ENCODE measurements at regions not wholly inside any gene's neighbourhood (a gene's known extent, or its start where the extent isn't known, plus 50 kb on each side); places are given as distances from the start of the nearest gene placed in this dataset.

- Histone ChIP-seq H3K79me2 (ENCODE audit: control insufficient read depth, insufficient read depth, low read length, poor library complexity) (no peaks in the 10 kb centered on the region), H4K91ac (ENCODE audit: low read depth, low read length) (no peak overlapping the region), H2BK5ac (ENCODE audit: low read depth, low read length, poor library complexity) (no peak overlapping the region), H3K4me1 (ENCODE audit: control insufficient read depth in 1 of 2, insufficient read depth in 2 of 2, low read length in 2 of 2) (no peaks in the 10 kb centered on the region), H2BK12ac (ENCODE audit: low read length) (no peak overlapping the region), H2AK5ac (ENCODE audit: low read length) (no peak overlapping the region), H3K79me1 (ENCODE audit: low read length) (no peaks in the 10 kb centered on the region), H3K23ac (ENCODE audit: low read length) (no peak overlapping the region), H3K9me3 (ENCODE audit: insufficient read depth, low read depth, low read length) (peaks cover 11% of the 10 kb centered on the region), H3K4me2 (ENCODE audit: low read length) (no peak overlapping the region), H2BK120ac (ENCODE audit: insufficient read depth, low read length, poor library complexity) (no peak overlapping the region), H3K9ac (ENCODE audit: low read length) (no peak overlapping the region), H4K8ac (ENCODE audit: low read depth, low read length) (no peak overlapping the region), H3K4ac (ENCODE audit: low read depth, low read length) (no peak overlapping the region), H3K4me3 (ENCODE audit: low read depth, low read length) (no peak overlapping the region), H3K27me3 (ENCODE audit: insufficient read depth, low read length) (no peaks in the 10 kb centered on the region), H3K27ac (ENCODE audit: low read depth, low read length) (no peak overlapping the region), H4K12ac (ENCODE audit: low read depth, low read length) (no peak overlapping the region), H3K36me3 (ENCODE audit: control insufficient read depth in 1 of 2, insufficient read depth in 2 of 2, low read length in 2 of 2) (no peaks in the 10 kb centered on the region), H3K18ac (ENCODE audit: low read length) (no peak overlapping the region), H3K14ac (ENCODE audit: low read length) (no peak overlapping the region), H2AFZ (ENCODE audit: insufficient read depth, low read length, poor library complexity) (no peak overlapping the region)
- WGBS (ENCODE audit: extremely low coverage, insufficient coverage, insufficient read length) = no CpG with 5 or more reads among the region's 7 CpGs
- DNase-seq = no peak
Observed at GRCh38 chr5:27963050-27963783, 924.8 kb upstream of the CDH9 start.

GRCh38 chr5:27962198-27962597, 923.8 kb upstream of the CDH9 start:
- H3K14ac ChIP-seq (ENCODE audit: low read length) = no peak overlapping the region
- H3K4me2 ChIP-seq (ENCODE audit: low read length) = no peak overlapping the region
- no peaks in the 10 kb centered on the region for H3K4me1 ChIP-seq (ENCODE audit: control insufficient read depth in 1 of 2, insufficient read depth in 2 of 2, low read length in 2 of 2)
- no peaks in the 10 kb centered on the region for H3K36me3 ChIP-seq (ENCODE audit: control insufficient read depth in 1 of 2, insufficient read depth in 2 of 2, low read length in 2 of 2)
- H2AFZ ChIP-seq (ENCODE audit: insufficient read depth, low read length, poor library complexity) = no peak overlapping the region
- no peak overlapping the region for H4K12ac ChIP-seq (ENCODE audit: low read depth, low read length)
- no peak overlapping the region for H2BK12ac ChIP-seq (ENCODE audit: low read length)
- H3K4me3 ChIP-seq (ENCODE audit: low read depth, low read length) = no peak overlapping the region
- WGBS (ENCODE audit: extremely low coverage, insufficient coverage, insufficient read length) = no CpG with 5 or more reads among the region's 2 CpGs
- no peaks in the 10 kb centered on the region for H3K79me2 ChIP-seq (ENCODE audit: control insufficient read depth, insufficient read depth, low read length, poor library complexity)
- no peak overlapping the region for H3K27ac ChIP-seq (ENCODE audit: low read depth, low read length)
- H3K23ac ChIP-seq (ENCODE audit: low read length) = no peak overlapping the region
- H3K79me1 ChIP-seq (ENCODE audit: low read length) = no peaks in the 10 kb centered on the region
- H3K18ac ChIP-seq (ENCODE audit: low read length) = no peak overlapping the region
- H3K9ac ChIP-seq (ENCODE audit: low read length) = no peak overlapping the region
- no peak overlapping the region for H2BK120ac ChIP-seq (ENCODE audit: insufficient read depth, low read length, poor library complexity)
- H3K9me3 ChIP-seq (ENCODE audit: insufficient read depth, low read depth, low read length) = peaks cover 11% of the 10 kb centered on the region
- no peak overlapping the region for H4K8ac ChIP-seq (ENCODE audit: low read depth, low read length)
- H3K4ac ChIP-seq (ENCODE audit: low read depth, low read length) = no peak overlapping the region
- H2BK5ac ChIP-seq (ENCODE audit: low read depth, low read length, poor library complexity) = no peak overlapping the region
- H4K91ac ChIP-seq (ENCODE audit: low read depth, low read length) = no peak overlapping the region
- peak in 1 of 2 donors; percentile 9 for DNase-seq
- no peaks in the 10 kb centered on the region for H3K27me3 ChIP-seq (ENCODE audit: insufficient read depth, low read length)
- no peak overlapping the region for H2AK5ac ChIP-seq (ENCODE audit: low read length)

GRCh38 chr5:27947088-27947487, 908.7 kb upstream of the CDH9 start:
- Histone ChIP-seq H4K12ac (ENCODE audit: low read depth, low read length) (no peak overlapping the region), H3K4me1 (ENCODE audit: control insufficient read depth in 1 of 2, insufficient read depth in 2 of 2, low read length in 2 of 2) (no peaks in the 10 kb centered on the region), H2BK12ac (ENCODE audit: low read length) (no peak overlapping the region), H3K14ac (ENCODE audit: low read length) (no peak overlapping the region), H3K9me3 (ENCODE audit: insufficient read depth, low read depth, low read length) (no peaks in the 10 kb centered on the region), H2AK5ac (ENCODE audit: low read length) (no peak overlapping the region), H3K79me2 (ENCODE audit: control insufficient read depth, insufficient read depth, low read length, poor library complexity) (no peaks in the 10 kb centered on the region), H2BK120ac (ENCODE audit: insufficient read depth, low read length, poor library complexity) (no peak overlapping the region), H4K91ac (ENCODE audit: low read depth, low read length) (no peak overlapping the region), H3K4me3 (ENCODE audit: low read depth, low read length) (no peak overlapping the region), H3K23ac (ENCODE audit: low read length) (no peak overlapping the region), H3K79me1 (ENCODE audit: low read length) (no peaks in the 10 kb centered on the region), H4K8ac (ENCODE audit: low read depth, low read length) (no peak overlapping the region), H3K36me3 (ENCODE audit: control insufficient read depth in 1 of 2, insufficient read depth in 2 of 2, low read length in 2 of 2) (no peaks in the 10 kb centered on the region), H3K9ac (ENCODE audit: low read length) (no peak overlapping the region), H3K27me3 (ENCODE audit: insufficient read depth, low read length) (no peaks in the 10 kb centered on the region), H3K27ac (ENCODE audit: low read depth, low read length) (no peak overlapping the region), H2AFZ (ENCODE audit: insufficient read depth, low read length, poor library complexity) (no peak overlapping the region), H3K4ac (ENCODE audit: low read depth, low read length) (no peak overlapping the region), H3K18ac (ENCODE audit: low read length) (no peak overlapping the region), H3K4me2 (ENCODE audit: low read length) (no peak overlapping the region), H2BK5ac (ENCODE audit: low read depth, low read length, poor library complexity) (no peak overlapping the region)
- no CpG with 5 or more reads among the region's 1 CpG for WGBS (ENCODE audit: extremely low coverage, insufficient coverage, insufficient read length)
- no peak for DNase-seq

GRCh38 chr5:27944471-27944870, 906.1 kb upstream of the CDH9 start:
- H3K9ac ChIP-seq (ENCODE audit: low read length) = no peak overlapping the region
- no peak overlapping the region for H3K14ac ChIP-seq (ENCODE audit: low read length)
- H2BK5ac ChIP-seq (ENCODE audit: low read depth, low read length, poor library complexity) = no peak overlapping the region
- no peaks in the 10 kb centered on the region for H3K36me3 ChIP-seq (ENCODE audit: control insufficient read depth in 1 of 2, insufficient read depth in 2 of 2, low read length in 2 of 2)
- H3K4ac ChIP-seq (ENCODE audit: low read depth, low read length) = no peak overlapping the region
- H3K79me1 ChIP-seq (ENCODE audit: low read length) = no peaks in the 10 kb centered on the region
- H3K79me2 ChIP-seq (ENCODE audit: control insufficient read depth, insufficient read depth, low read length, poor library complexity) = no peaks in the 10 kb centered on the region
- no peak overlapping the region for H2BK12ac ChIP-seq (ENCODE audit: low read length)
- H2BK120ac ChIP-seq (ENCODE audit: insufficient read depth, low read length, poor library complexity) = no peak overlapping the region
- no peak for DNase-seq
- no peak overlapping the region for H3K4me3 ChIP-seq (ENCODE audit: low read depth, low read length)
- no peak overlapping the region for H3K4me2 ChIP-seq (ENCODE audit: low read length)
- no CpG with 5 or more reads among the region's 3 CpGs for WGBS (ENCODE audit: extremely low coverage, insufficient coverage, insufficient read length)
- no peak overlapping the region for H2AK5ac ChIP-seq (ENCODE audit: low read length)
- no peak overlapping the region for H3K23ac ChIP-seq (ENCODE audit: low read length)
- H4K8ac ChIP-seq (ENCODE audit: low read depth, low read length) = no peak overlapping the region
- no peaks in the 10 kb centered on the region for H3K4me1 ChIP-seq (ENCODE audit: control insufficient read depth in 1 of 2, insufficient read depth in 2 of 2, low read length in 2 of 2)
- H4K12ac ChIP-seq (ENCODE audit: low read depth, low read length) = no peak overlapping the region
- H3K18ac ChIP-seq (ENCODE audit: low read length) = no peak overlapping the region
- no peak overlapping the region for H4K91ac ChIP-seq (ENCODE audit: low read depth, low read length)
- no peak overlapping the region for H2AFZ ChIP-seq (ENCODE audit: insufficient read depth, low read length, poor library complexity)
- H3K27ac ChIP-seq (ENCODE audit: low read depth, low read length) = no peak overlapping the region
- H3K9me3 ChIP-seq (ENCODE audit: insufficient read depth, low read depth, low read length) = no peaks in the 10 kb centered on the region
- H3K27me3 ChIP-seq (ENCODE audit: insufficient read depth, low read length) = no peaks in the 10 kb centered on the region
